ENCODE measurements at regions not wholly inside any gene's neighbourhood (a gene's known extent, or its start where the extent isn't known, plus 50 kb on each side); places are given as distances from the start of the nearest gene placed in this dataset.

DNA sequence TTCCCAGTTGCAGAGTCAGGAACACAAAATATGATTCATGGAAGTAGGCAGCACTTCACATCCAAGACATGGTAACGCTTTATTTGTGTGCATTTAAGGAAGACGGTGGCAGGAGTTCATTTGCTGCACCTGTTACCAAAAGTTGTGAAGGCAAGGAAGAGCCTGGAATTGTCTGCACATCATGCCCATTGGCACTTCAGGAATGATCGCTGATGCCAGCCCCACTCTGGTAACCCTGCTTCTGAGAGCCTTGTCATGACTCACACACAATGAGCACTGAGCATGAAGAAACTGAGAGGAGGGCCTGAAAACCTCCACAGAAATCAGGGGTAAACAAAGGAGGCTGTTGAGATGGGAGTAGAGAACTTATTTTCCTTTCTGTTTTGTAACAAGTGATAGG, 181.1 kb downstream of the RPS12 start:
- no peak for DNase-seq (ENCODE audit: low spot score)
- no peak for TF ChIP-seq EZH2 (IDR thresholded peaks at IDR 0.05; ENCODE audit: borderline replicate concordance)
- TF ChIP-seq, protein P1, sequence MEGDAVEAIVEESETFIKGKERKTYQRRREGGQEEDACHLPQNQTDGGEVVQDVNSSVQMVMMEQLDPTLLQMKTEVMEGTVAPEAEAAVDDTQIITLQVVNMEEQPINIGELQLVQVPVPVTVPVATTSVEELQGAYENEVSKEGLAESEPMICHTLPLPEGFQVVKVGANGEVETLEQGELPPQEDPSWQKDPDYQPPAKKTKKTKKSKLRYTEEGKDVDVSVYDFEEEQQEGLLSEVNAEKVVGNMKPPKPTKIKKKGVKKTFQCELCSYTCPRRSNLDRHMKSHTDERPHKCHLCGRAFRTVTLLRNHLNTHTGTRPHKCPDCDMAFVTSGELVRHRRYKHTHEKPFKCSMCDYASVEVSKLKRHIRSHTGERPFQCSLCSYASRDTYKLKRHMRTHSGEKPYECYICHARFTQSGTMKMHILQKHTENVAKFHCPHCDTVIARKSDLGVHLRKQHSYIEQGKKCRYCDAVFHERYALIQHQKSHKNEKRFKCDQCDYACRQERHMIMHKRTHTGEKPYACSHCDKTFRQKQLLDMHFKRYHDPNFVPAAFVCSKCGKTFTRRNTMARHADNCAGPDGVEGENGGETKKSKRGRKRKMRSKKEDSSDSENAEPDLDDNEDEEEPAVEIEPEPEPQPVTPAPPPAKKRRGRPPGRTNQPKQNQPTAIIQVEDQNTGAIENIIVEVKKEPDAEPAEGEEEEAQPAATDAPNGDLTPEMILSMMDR (IDR thresholded peaks at IDR 0.05; ENCODE audit: poor library complexity) = no peak
- no peak for TF ChIP-seq EZH2phosphoT487 (IDR thresholded peaks at IDR 0.05; ENCODE audit: low read depth, severe bottlenecking, unreplicated experiment)
- no peaks in the 10 kb centered on the region for H3K36me3 ChIP-seq (replicated peaks; ENCODE audit: insufficient read depth, low read depth)
- H3K9me2 ChIP-seq (replicated peaks; ENCODE audit: insufficient read depth) = no peaks in the 10 kb centered on the region
- H3K4me1 ChIP-seq (ENCODE audit: insufficient read depth) = no peaks in the 10 kb centered on the region
- H3K9me3 ChIP-seq (ENCODE audit: low read depth) = no peaks in the 10 kb centered on the region
- H3K27ac ChIP-seq = no peak overlapping the region
- 87% methylated on average over 3 of the region's 3 CpGs for WGBS (ENCODE audit: low lambda C conversion rate, missing lambda C conversion rate)
- H3K79me2 ChIP-seq = no peaks in the 10 kb centered on the region
- H2AFZ ChIP-seq = no peak overlapping the region
- H3K4me3 ChIP-seq = no peak overlapping the region
- H3K27me3 ChIP-seq = no peaks in the 10 kb centered on the region
- no peak overlapping the region for H3K4me2 ChIP-seq
- no peaks in the 10 kb centered on the region for H4K20me1 ChIP-seq (ENCODE audit: insufficient read depth, poor library complexity, severe bottlenecking)

DNA sequence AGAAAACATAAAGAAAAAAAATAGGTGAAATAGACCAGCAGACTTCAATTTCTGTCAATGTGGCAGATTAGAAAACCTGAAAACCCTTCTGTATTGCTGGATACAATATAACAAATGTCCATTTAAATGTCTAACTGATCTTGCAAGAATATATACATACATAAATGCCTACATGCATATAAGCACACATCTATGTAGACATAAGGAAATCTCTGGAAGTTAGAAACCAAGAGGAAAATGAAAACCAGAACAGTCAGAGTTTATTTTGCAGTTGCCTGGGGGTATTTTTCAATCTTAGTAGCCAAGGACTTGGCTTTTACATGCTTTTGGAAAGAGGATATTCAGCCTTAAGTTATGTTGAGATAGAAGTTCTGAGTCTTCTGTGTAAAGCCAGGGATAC, 184.0 kb downstream of the RPS12 start:
- Histone ChIP-seq H3K9me2 (replicated peaks; ENCODE audit: insufficient read depth) (no peaks in the 10 kb centered on the region), H3K79me2 (no peaks in the 10 kb centered on the region), H3K27me3 (no peaks in the 10 kb centered on the region), H3K36me3 (replicated peaks; ENCODE audit: insufficient read depth, low read depth) (no peaks in the 10 kb centered on the region), H3K4me3 (no peak overlapping the region), H3K9me3 (ENCODE audit: low read depth) (no peaks in the 10 kb centered on the region), H3K27ac (no peak overlapping the region), H2AFZ (no peak overlapping the region), H3K4me1 (ENCODE audit: insufficient read depth) (no peaks in the 10 kb centered on the region), H3K4me2 (no peak overlapping the region), H4K20me1 (ENCODE audit: insufficient read depth, poor library complexity, severe bottlenecking) (no peaks in the 10 kb centered on the region)
- TF ChIP-seq EZH2 (IDR thresholded peaks at IDR 0.05; ENCODE audit: borderline replicate concordance) (no peak), EZH2phosphoT487 (IDR thresholded peaks at IDR 0.05; ENCODE audit: low read depth, severe bottlenecking, unreplicated experiment) (no peak)
- TF ChIP-seq, protein P1 (IDR thresholded peaks at IDR 0.05; ENCODE audit: poor library complexity) = no peak
- DNase-seq (ENCODE audit: low spot score) = no peak

DNA sequence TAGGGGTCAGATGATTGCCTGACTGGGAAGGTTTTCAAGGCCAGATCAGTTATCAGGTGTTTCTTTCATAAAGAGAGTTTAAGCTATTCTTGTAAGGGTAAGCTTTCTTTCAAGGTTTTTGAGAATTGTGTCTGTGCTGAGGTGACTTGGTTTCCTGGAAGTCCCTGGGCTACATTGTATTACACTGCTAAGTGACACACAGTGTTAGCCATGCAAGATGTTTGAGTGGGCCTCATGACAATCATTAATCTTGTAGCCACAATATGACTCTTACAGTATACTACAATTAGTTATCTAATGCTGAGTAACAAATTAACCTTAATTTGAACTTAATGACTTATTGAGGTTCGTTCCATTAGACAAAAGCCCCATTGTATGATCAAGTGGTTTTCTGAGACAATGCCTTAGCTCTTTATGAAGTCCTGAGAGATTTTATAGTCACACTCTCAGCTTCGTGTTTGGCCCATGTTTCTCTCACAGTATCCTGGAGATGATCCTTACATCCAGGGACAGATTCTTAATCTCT, 186.7 kb downstream of the RPS12 start:
- no peak overlapping the region for H3K27ac ChIP-seq
- H3K4me1 ChIP-seq (ENCODE audit: insufficient read depth) = no peaks in the 10 kb centered on the region
- DNase-seq (ENCODE audit: low spot score) = no peak
- TF ChIP-seq EZH2phosphoT487 (IDR thresholded peaks at IDR 0.05; ENCODE audit: low read depth, severe bottlenecking, unreplicated experiment) (no peak), EZH2 (IDR thresholded peaks at IDR 0.05; ENCODE audit: borderline replicate concordance) (no peak)
- TF ChIP-seq, protein P1 (IDR thresholded peaks at IDR 0.05; ENCODE audit: poor library complexity) = no peak
- H2AFZ ChIP-seq = no peak overlapping the region
- WGBS (ENCODE audit: low lambda C conversion rate, missing lambda C conversion rate) = 78% methylated on average over 2 of the region's 2 CpGs
- no peaks in the 10 kb centered on the region for H4K20me1 ChIP-seq (ENCODE audit: insufficient read depth, poor library complexity, severe bottlenecking)
- no peaks in the 10 kb centered on the region for H3K9me3 ChIP-seq (ENCODE audit: low read depth)
- no peaks in the 10 kb centered on the region for H3K27me3 ChIP-seq
- H3K4me3 ChIP-seq = no peak overlapping the region
- H3K36me3 ChIP-seq (replicated peaks; ENCODE audit: insufficient read depth, low read depth) = no peaks in the 10 kb centered on the region
- no peak overlapping the region for H3K4me2 ChIP-seq
- no peaks in the 10 kb centered on the region for H3K79me2 ChIP-seq
- no peaks in the 10 kb centered on the region for H3K9me2 ChIP-seq (replicated peaks; ENCODE audit: insufficient read depth)
